Stimulated activated effector memory CD8-positive, alpha-beta T cell treated with anti-CD3 and anti-CD28 coated beads, Interleukin-12 subunit alpha, Interleukin-12 subunit beta, amount 100 ng/mL, for 72 hours (primary cell): ENCODE measurements at regions not wholly inside any gene's neighbourhood (a gene's known extent, or its start where the extent isn't known, plus 50 kb on each side); places are given as distances from the start of the nearest gene placed in this dataset.

ENCODE experiments used
- ATAC-seq: fragments of 150-1000 bp; cut with Tn5 transposase; 2 replicates; pipeline ENCODE4 v1.10.0; 2021
- DNase-seq, 2 donors: peaks; one replicate each; pipeline ENCODE4 v3.0.0; 2021 to 2022; ENCODE audit warnings: low spot score in 2 of 2
- H3K27ac Mint-ChIP-seq: one replicate; pipeline ENCODE4 v1.8.0; 2022; ENCODE audit warnings: mild to moderate bottlenecking, mixed read lengths
- H3K36me3 Mint-ChIP-seq: one replicate; pipeline ENCODE4 v1.8.0; 2022; ENCODE audit warnings: mild to moderate bottlenecking, mixed read lengths
- H3K4me1 Mint-ChIP-seq: one replicate; pipeline ENCODE4 v1.8.0; 2022; ENCODE audit warnings: mixed read lengths
- H3K4me3 Mint-ChIP-seq: one replicate; pipeline ENCODE4 v1.8.0; 2022; ENCODE audit warnings: mild to moderate bottlenecking, mixed read lengths
- H3K9me3 Mint-ChIP-seq: one replicate; pipeline ENCODE4 v1.8.0; 2022; ENCODE audit warnings: mixed read lengths

- Mint-ChIP-seq H3K4me1 (no peaks in the 10 kb centered on the region), H3K9me3 (peaks cover 2% of the 10 kb centered on the region), H3K36me3 (no peaks in the 10 kb centered on the region), H3K4me3 (no peak overlapping the region), H3K27ac (no peak overlapping the region)
- no peak for DNase-seq
- no peak for ATAC-seq
These were observed 409.3 kb downstream of the PRDM2 start for GRCh38 chr1:14109276-14109635.

DNA sequence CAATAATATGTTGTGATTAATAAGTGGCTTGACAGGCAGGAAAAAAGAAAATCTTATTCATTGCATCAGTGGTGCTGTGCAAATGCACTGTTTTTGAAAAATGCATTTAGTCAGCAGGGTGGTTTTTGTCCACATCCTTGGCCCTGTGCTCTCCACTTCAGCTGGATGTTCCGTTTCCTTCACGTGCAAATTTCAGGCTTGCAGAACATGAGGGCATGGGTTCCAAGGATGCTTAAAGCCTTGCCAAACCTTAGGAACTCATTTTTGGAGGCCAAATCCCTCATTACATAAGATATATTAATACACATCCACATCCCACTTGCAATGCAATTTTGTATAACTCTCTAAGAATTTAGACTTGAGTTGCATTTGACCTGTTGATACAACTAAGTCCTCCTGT lies 410.1 kb downstream of the PRDM2 start:
- Mint-ChIP-seq H3K4me3 (no peak overlapping the region), H3K9me3 (peaks cover 2% of the 10 kb centered on the region), H3K4me1 (no peaks in the 10 kb centered on the region), H3K36me3 (no peaks in the 10 kb centered on the region), H3K27ac (no peak overlapping the region)
- ATAC-seq (no peak), DNase-seq (peak in 1 of 2 donors; percentile 15)

GRCh38 chr1:14111121-14111520 lies 411.1 kb downstream of the PRDM2 start:
- Mint-ChIP-seq H3K4me1 (no peaks in the 10 kb centered on the region), H3K4me3 (no peak overlapping the region), H3K27ac (no peak overlapping the region), H3K36me3 (no peaks in the 10 kb centered on the region), H3K9me3 (peaks cover 2% of the 10 kb centered on the region)
- DNase-seq (peak in 1 of 2 donors; percentile 2), ATAC-seq (no peak)

DNA sequence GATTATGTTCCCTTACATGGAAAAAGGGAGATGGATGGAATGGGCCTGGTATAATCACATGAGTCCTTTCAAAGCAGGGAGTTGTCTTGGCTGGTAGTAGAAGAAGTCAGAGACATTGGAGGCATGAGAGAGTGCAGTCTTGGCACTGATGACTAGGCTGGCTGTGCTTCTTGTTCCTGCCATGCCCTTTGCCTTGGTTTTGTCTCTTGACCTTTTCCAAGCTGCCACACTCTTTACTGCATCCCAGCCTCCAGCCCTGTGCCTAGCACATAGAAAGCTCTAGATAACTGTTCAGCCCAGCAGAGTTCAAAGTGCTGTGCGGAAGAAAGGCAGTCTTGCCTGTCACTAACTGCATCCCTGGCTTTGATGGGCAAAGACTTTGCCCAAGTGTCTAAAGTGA lies 412.6 kb downstream of the PRDM2 start:
- H3K4me3 Mint-ChIP-seq: no peak overlapping the region
- DNase-seq: no peak
- H3K36me3 Mint-ChIP-seq: no peaks in the 10 kb centered on the region
- ATAC-seq: no peak
- H3K27ac Mint-ChIP-seq: no peak overlapping the region
- no peaks in the 10 kb centered on the region for H3K4me1 Mint-ChIP-seq
- peaks cover 2% of the 10 kb centered on the region for H3K9me3 Mint-ChIP-seq

GRCh38 chr1:14113271-14113670 lies 413.3 kb downstream of the PRDM2 start:
- no peak overlapping the region for H3K27ac Mint-ChIP-seq
- H3K4me1 Mint-ChIP-seq: no peaks in the 10 kb centered on the region
- H3K4me3 Mint-ChIP-seq: no peak overlapping the region
- H3K9me3 Mint-ChIP-seq: no peaks in the 10 kb centered on the region
- ATAC-seq (no peak), DNase-seq (no peak)
- no peaks in the 10 kb centered on the region for H3K36me3 Mint-ChIP-seq

DNA sequence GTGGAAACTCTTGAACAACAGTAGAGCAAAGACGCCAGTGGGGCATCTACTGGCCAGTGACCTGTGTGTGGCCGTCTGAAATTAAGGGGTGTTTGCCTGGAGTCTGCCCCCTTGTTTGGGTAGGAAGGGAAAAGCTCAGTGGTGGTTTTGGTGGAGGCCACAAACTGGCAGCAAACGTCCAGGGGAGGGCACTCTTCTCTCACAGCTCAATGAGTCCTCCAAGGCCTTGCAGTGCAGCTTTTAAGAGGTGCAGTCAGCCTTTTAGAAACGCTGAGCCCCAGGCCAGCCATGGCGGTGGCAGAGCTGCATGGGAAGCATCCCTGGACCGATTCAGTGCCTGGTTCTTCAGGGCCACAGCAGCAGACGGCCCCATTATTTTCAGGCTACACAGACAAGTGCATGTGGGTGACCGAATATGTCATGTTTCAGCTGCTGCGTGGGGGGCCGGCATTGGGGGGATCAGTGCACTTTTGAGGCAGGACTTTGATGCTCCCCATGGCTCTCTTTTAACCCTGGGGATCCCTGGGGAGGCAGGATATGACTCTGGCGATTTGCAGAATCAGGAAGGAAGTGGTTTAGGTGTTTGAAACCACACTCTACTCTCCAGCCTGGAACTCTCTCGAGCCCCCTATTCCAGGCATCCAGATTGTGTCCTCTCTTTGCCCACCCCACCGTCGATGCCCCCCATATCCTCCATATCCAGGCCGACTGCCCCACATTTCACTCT lies 414.0 kb downstream of the PRDM2 start:
- no peak overlapping the region for H3K4me3 Mint-ChIP-seq
- H3K27ac Mint-ChIP-seq: no peak overlapping the region
- DNase-seq (no peak), ATAC-seq (no peak)
- no peaks in the 10 kb centered on the region for H3K36me3 Mint-ChIP-seq
- H3K9me3 Mint-ChIP-seq: no peaks in the 10 kb centered on the region
- no peaks in the 10 kb centered on the region for H3K4me1 Mint-ChIP-seq

GRCh38 chr1:14115976-14116375 lies 416.0 kb downstream of the PRDM2 start:
- no peak for ATAC-seq
- Mint-ChIP-seq H3K9me3 (peaks cover 5% of the 10 kb centered on the region), H3K27ac (no peak overlapping the region), H3K4me1 (no peaks in the 10 kb centered on the region), H3K36me3 (no peaks in the 10 kb centered on the region), H3K4me3 (no peak overlapping the region)
- DNase-seq: no peak

DNA sequence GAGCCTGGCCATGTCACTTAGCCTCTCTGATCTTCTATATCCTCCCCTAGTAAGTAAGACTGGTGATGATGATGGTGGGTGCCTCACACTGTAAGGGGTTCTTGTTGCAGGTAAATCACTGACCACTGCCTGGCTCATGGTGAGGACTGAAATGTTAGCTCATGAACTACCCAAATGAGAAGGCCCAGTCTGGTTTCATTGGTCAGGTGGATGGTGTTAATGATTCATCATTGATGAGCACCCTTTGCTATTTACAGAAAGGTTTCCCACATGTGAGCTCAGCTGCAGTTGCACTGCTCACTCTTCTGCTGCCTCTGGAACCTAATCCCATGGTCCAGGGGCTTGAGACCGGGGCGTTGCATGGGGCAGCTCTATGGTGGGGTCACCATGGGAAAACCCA lies 417.7 kb downstream of the PRDM2 start:
- Mint-ChIP-seq H3K36me3 (no peaks in the 10 kb centered on the region), H3K4me3 (no peak overlapping the region), H3K27ac (no peak overlapping the region), H3K9me3 (peaks cover 10% of the 10 kb centered on the region), H3K4me1 (no peaks in the 10 kb centered on the region)
- DNase-seq: no peak
- no peak for ATAC-seq

GRCh38 chr1:14118691-14119485 lies 418.9 kb downstream of the PRDM2 start:
- no peak overlapping the region for H3K27ac Mint-ChIP-seq
- no peak overlapping the region for H3K4me3 Mint-ChIP-seq
- H3K4me1 Mint-ChIP-seq: no peaks in the 10 kb centered on the region
- H3K36me3 Mint-ChIP-seq: no peaks in the 10 kb centered on the region
- DNase-seq (no peak), ATAC-seq (no peak)
- H3K9me3 Mint-ChIP-seq: peaks cover 10% of the 10 kb centered on the region

DNA sequence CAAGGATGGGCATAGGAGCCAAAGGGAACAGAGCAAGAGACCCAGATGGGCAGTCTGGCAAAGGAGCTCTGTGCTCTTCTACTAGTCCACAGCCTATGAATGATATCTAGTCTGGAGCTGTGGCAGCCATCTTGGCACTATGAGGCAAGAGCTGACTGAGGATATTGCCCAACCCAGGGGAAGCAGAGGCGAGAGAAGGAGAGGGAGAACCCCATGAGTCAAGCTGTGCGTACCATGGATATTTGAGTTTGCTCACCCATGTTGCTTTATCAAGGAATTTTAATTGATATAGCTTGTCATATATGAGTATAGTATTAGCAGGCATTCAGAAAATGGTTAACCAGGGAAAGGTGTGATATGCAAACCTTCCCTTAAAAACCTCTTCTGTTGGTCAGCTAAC lies 420.9 kb downstream of the PRDM2 start:
- H3K9me3 Mint-ChIP-seq: peaks cover 10% of the 10 kb centered on the region
- H3K4me1 Mint-ChIP-seq: no peaks in the 10 kb centered on the region
- no peak overlapping the region for H3K27ac Mint-ChIP-seq
- no peak for ATAC-seq
- H3K36me3 Mint-ChIP-seq: no peaks in the 10 kb centered on the region
- H3K4me3 Mint-ChIP-seq: no peak overlapping the region
- DNase-seq: no peak

GRCh38 chr1:14128096-14128495 lies 428.1 kb downstream of the PRDM2 start:
- ATAC-seq (no peak), DNase-seq (no peak)
- no peak overlapping the region for H3K4me3 Mint-ChIP-seq
- no peaks in the 10 kb centered on the region for H3K36me3 Mint-ChIP-seq
- no peak overlapping the region for H3K27ac Mint-ChIP-seq
- H3K4me1 Mint-ChIP-seq: no peaks in the 10 kb centered on the region
- H3K9me3 Mint-ChIP-seq: no peaks in the 10 kb centered on the region

DNA sequence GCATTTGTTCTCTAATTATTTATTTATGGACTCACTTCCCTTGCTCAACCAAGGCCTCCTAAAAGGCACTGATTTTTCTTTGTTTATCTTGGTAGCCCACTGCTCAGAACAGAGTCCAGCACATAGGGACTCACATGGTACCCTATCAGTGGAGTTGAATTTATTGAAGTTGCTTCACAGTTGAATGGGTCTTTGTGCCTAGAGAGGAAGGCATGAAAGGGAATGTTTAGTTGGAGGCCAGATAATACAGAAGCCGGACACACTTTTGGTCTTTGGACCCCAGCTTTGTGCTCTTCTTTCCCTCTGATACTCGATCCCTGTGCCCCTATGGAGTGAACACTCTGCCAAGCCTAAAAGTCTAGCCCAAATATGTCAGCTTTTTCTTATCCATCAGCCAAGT lies 429.0 kb downstream of the PRDM2 start:
- Mint-ChIP-seq H3K36me3 (no peaks in the 10 kb centered on the region), H3K9me3 (no peaks in the 10 kb centered on the region), H3K4me1 (no peaks in the 10 kb centered on the region), H3K27ac (no peak overlapping the region), H3K4me3 (no peak overlapping the region)
- ATAC-seq (no peak), DNase-seq (no peak)

GRCh38 chr1:14135070-14135469 lies 435.1 kb downstream of the PRDM2 start:
- Mint-ChIP-seq H3K4me1 (no peaks in the 10 kb centered on the region), H3K9me3 (no peaks in the 10 kb centered on the region), H3K4me3 (no peak overlapping the region), H3K36me3 (no peaks in the 10 kb centered on the region), H3K27ac (no peak overlapping the region)
- ATAC-seq (no peak), DNase-seq (no peak)

GRCh38 chr1:14136152-14136763 lies 436.3 kb downstream of the PRDM2 start:
- DNase-seq: no peak
- no peaks in the 10 kb centered on the region for H3K4me1 Mint-ChIP-seq
- H3K4me3 Mint-ChIP-seq: no peak overlapping the region
- ATAC-seq: no peak
- no peaks in the 10 kb centered on the region for H3K36me3 Mint-ChIP-seq
- H3K27ac Mint-ChIP-seq: no peak overlapping the region
- no peaks in the 10 kb centered on the region for H3K9me3 Mint-ChIP-seq

DNA sequence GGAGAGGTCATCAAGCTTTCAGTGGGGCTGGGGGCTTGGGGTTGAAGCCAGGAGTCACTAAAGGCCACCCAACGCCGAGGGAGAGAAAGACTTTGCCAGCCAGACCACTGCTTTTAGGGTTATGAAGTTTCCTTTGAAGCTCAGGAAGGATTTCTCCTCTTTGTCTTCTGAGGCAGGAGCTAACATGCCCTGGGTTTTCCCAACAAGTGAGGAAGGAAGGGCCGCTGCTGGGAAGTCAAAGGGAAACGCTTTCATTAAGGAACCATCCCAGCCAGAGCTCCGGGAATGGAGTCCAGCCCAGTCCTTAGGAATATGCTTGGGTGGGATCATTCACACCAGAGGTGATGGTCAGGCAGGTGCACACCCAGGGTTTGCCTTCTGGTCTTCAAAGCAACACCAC lies 436.9 kb downstream of the PRDM2 start:
- no peak overlapping the region for H3K4me3 Mint-ChIP-seq
- no peaks in the 10 kb centered on the region for H3K36me3 Mint-ChIP-seq
- no peaks in the 10 kb centered on the region for H3K9me3 Mint-ChIP-seq
- H3K27ac Mint-ChIP-seq: no peak overlapping the region
- DNase-seq: no peak
- no peak for ATAC-seq
- no peaks in the 10 kb centered on the region for H3K4me1 Mint-ChIP-seq
